ENCODE measurements at regions not wholly inside any gene's neighbourhood (a gene's known extent, or its start where the extent isn't known, plus 50 kb on each side); places are given as distances from the start of the nearest gene placed in this dataset.

DNA sequence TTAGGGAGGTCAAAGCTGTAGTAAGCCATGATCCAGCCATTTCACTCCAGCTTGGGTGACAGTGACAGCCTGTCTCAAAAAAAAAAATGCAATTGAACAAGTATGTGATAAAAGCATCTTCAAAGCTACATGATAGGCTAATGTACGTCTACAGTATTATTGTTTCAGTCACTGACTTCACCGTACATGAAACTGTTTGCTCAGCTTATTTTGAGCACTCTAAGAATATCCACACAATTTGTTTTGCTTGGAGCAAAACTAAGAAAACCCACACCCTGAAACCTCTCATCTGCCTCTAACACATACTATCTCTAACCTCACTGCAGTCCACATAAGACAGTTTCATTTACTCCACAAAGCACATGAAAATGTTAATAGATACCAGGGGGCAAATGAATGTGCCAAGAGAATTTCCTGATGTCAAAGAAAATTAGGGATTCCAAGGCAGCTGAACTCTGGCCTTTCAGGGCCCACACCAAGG lies 60.7 kb downstream of the KCNA4 start:
- TF ChIP-seq EZH2 (IDR thresholded peaks at IDR 0.05; ENCODE audit: borderline replicate concordance, low read depth, low read length, severe bottlenecking) (no peak), GATA2 (IDR thresholded peaks at IDR 0.05; ENCODE audit: insufficient read depth, insufficient read length, low read depth, low read length) (no peak), POLR2A (IDR thresholded peaks at IDR 0.05; ENCODE audit: low read depth, low read length) (no peak), JUN (IDR thresholded peaks at IDR 0.05; ENCODE audit: borderline replicate concordance, insufficient read depth, insufficient read length, low read depth) (no peak), POLR2AphosphoS5 (IDR thresholded peaks at IDR 0.05; ENCODE audit: insufficient read depth, low read depth, low read length) (no peak), MYC (IDR thresholded peaks at IDR 0.05; ENCODE audit: low read depth, low read length) (no peak), FOS (IDR thresholded peaks at IDR 0.05; ENCODE audit: borderline replicate concordance, insufficient read depth, low read length) (no peak)
- TF ChIP-seq, protein P1, sequence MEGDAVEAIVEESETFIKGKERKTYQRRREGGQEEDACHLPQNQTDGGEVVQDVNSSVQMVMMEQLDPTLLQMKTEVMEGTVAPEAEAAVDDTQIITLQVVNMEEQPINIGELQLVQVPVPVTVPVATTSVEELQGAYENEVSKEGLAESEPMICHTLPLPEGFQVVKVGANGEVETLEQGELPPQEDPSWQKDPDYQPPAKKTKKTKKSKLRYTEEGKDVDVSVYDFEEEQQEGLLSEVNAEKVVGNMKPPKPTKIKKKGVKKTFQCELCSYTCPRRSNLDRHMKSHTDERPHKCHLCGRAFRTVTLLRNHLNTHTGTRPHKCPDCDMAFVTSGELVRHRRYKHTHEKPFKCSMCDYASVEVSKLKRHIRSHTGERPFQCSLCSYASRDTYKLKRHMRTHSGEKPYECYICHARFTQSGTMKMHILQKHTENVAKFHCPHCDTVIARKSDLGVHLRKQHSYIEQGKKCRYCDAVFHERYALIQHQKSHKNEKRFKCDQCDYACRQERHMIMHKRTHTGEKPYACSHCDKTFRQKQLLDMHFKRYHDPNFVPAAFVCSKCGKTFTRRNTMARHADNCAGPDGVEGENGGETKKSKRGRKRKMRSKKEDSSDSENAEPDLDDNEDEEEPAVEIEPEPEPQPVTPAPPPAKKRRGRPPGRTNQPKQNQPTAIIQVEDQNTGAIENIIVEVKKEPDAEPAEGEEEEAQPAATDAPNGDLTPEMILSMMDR (IDR thresholded peaks at IDR 0.05; ENCODE audit: extremely low read depth in 1 of 2, insufficient read depth in 1 of 2, low read depth in 1 of 2, low read length in 2 of 2), result no peak
- TF ChIP-seq, protein P2, sequence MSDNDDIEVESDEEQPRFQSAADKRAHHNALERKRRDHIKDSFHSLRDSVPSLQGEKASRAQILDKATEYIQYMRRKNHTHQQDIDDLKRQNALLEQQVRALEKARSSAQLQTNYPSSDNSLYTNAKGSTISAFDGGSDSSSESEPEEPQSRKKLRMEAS (IDR thresholded peaks at IDR 0.05; ENCODE audit: insufficient read depth, insufficient read length), result no peak
- FAIRE-seq, result no peak
- BruUV-seq (replicated peaks), result no TSS peak

More for the DNA sequence above, 60.7 kb downstream of the KCNA4 start:
- no peak overlapping the region for H2AFZ ChIP-seq (ENCODE audit: low read depth, low read length)
- no peak overlapping the region for H3K9ac ChIP-seq (replicated peaks; ENCODE audit: extremely low read depth, insufficient read depth, low read length)
- CTCF ChIA-PET, result no interaction called here
- H3K4me2 ChIP-seq (ENCODE audit: insufficient read depth, low read length), result no peak overlapping the region
- H3K27me3 ChIP-seq (ENCODE audit: control insufficient read depth in 2 of 2, insufficient read depth in 2 of 2, low read length in 2 of 2), result no peaks in the 10 kb centered on the region
- H3K9me1 ChIP-seq (replicated peaks; ENCODE audit: control insufficient read depth, extremely low read depth, insufficient read depth, low read length), result no peaks in the 10 kb centered on the region
- H3K9me3 ChIP-seq (replicated peaks; ENCODE audit: control insufficient read depth, insufficient read depth, low read length), result no peaks in the 10 kb centered on the region
- H3K4me1 ChIP-seq (ENCODE audit: control insufficient read depth, extremely low read depth, insufficient read depth, low read length), result no peaks in the 10 kb centered on the region
- H4K20me1 ChIP-seq (replicated peaks; ENCODE audit: control insufficient read depth, extremely low read depth, insufficient read depth, low read length), result no peaks in the 10 kb centered on the region
- H3K36me3 ChIP-seq (ENCODE audit: control insufficient read depth in 2 of 2, extremely low read depth in 1 of 2, insufficient read depth in 2 of 2, low read length in 2 of 2), result no peaks in the 10 kb centered on the region
- H3K27ac ChIP-seq (ENCODE audit: insufficient read depth, low read depth, low read length), result no peak overlapping the region
- POLR2A ChIA-PET, result no interaction called here
- dilution Hi-C loops (cut with MboI; ENCODE audit: extremely low pct_ligation_motif_present, low sequenced_read_pairs), result no loop called here
- intact Hi-C loops (cut with micrococcal nuclease), result no loop called here
- no peak overlapping the region for H3K4me3 ChIP-seq (replicated peaks in 1 of 3; ENCODE audit: insufficient read depth in 1 of 3, low read depth in 1 of 3, low read length in 3 of 3)
- no peak for DNase-seq (ENCODE audit: low read depth, low spot score)
- H3K79me2 ChIP-seq (ENCODE audit: control insufficient read depth, insufficient read depth, low read length), result no peaks in the 10 kb centered on the region
